ENCODE measurements at regions not wholly inside any gene's neighbourhood (a gene's known extent, or its start where the extent isn't known, plus 50 kb on each side); places are given as distances from the start of the nearest gene placed in this dataset.
"Not testable (repeated sequence)": the region's sequence is repeated elsewhere in the genome, so short reads cannot be mapped to it uniquely, and the experiment has no call there.

DNA sequence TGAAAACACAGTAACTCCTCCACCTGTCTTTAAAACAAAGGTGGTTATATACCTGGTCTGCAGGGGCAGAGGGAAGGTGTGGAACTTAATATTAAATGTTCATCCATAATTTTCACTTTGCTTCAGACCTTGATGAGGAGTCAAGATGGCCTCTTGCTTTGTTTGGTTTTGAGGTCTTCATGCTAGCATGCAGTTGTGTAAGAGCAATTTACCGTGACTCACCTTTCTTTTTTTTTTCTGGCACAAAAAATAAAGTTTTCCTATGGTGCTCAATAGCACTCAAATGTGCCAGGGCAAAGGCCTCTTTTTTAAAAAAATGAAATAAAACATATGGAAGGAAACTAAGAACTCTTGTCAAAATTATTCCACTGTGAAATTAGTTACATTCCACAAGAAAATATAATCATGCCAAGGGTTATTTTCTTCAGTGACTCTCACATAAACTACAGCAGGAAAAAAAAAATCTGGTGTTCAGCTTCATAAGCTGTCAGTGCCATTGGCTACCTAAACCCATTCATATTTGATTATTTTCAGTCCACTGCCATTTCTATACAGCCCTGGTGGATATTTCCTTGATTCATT lies 128.2 kb downstream of the SLC7A11 start:
- no peak for DNase-seq (ENCODE audit: low read depth, low spot score)

DNA sequence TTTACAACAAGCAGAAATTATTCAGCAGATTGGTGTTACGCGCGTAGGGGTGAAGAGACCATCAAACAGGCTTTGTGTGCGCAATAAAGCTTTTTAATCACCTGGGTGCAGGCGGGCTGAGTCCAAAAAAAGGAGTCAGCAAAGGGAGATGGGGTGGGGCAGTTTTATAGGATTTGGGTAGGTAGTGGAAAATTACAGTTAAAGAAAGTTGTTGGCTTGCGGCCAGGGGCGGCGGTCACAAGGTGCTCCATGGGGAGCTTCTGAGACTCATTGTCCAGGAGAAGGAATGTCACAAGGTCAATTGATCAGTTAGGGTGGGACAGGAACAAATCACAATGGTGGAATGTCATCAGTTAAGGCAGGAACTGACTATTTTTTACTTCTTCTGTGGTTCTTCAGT lies 129.3 kb downstream of the SLC7A11 start:
- not testable (repeated sequence) for DNase-seq (ENCODE audit: low read depth, low spot score)

DNA sequence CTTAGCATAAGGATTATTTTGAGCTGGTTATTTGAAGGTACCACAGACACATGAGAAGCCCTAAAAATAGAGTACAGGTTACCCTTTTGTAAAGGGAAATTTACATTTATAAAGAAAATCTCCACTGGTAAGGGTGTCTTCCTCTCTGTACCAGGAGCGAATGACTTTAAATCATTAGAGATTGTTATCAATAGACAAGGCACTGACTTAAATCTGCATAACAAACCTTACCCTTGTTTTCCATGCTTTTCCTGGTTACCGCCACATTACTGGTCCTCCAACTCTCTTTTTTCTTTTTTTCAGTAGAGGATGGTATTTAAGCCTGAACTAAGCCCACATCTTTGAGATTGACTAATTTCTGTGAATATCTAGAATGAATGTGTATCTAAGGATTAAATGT lies 129.8 kb downstream of the SLC7A11 start:
- DNase-seq (ENCODE audit: low read depth, low spot score) = no peak

DNA sequence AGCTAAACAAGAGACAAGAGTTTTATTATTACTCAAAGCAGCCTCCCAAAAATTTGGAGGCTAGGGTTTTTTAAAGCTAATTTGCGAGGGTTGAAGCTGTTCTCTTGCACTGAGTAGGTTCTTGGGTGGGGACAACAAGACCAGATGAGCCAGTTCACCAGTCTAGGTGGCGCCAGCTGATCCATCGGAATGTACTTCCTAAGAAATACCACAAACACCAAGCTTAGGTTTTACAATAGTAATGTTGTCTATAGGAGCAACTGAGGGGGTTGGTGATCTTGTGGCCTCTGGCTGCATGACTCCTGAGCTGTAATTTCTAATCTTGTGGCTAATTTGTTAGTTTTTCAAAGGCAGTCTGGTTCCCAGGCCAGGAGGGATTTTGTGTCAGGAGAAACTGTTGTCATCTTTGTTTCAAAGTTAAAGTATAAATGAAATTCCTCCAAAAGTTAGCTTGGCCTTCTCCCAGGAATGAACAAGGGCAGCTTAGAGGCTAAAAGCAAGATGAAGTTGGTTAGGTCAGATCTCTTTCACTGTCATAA lies 130.6 kb downstream of the SLC7A11 start:
- peak; percentile 44 for DNase-seq (ENCODE audit: low read depth, low spot score)

DNA sequence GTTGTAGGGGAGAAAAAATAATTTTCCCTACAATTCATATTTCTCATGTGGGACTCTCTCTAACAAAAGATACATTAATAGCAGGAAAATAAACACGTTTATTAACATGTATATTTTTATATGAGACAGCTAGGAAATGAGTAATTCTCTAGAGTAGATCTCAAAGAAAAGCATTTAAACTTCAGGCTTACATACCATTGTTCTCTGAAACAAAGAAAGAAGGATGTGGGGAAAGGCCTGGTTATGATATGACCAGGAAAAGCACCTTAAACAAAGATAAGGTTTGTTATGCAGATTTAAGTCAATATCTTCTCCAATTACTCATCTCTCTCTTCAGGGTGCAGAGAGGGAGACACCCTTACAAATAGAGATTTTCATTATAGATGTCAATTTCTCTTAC lies 131.3 kb downstream of the SLC7A11 start:
- peak; percentile 67 for DNase-seq (ENCODE audit: low read depth, low spot score)

DNA sequence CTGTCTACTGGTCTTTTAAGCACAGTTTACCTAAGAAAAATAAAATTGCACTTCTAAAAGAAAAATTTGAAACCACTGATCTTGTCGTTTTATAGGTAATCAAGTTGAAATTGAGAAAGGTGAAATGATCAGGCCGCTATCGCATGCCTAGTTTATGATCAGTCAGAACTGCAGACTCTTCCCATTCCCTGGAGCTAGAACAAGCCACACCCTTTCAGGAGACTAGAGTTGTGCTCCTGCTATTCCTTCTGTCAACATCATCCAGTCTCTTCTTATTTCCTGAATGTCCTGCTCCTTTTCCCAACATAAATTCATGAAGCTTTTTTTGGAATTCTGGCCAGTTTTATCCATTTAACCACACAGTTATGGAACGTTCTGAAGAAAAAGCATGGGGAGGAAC lies 135.1 kb downstream of the SLC7A11 start:
- DNase-seq (ENCODE audit: low read depth, low spot score) = no peak

DNA sequence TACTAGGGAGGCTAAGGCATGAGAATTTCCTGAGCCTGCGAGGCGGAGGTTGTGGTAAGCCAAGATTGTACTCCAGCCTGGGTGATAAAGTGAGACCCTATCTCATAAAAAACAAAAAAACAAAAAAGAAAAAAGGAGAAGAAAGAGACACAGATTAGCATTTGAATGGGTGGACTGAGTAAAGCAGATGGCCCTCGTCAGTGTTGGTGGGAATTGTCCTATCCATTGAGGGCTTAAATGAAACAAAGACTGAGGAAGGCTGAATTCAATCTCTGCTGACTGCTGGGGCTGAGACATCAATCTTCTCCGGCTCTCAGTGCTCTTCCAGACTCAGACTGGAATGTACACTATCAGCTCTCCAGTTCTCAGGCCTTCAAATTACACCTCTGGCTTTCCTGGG lies 136.8 kb downstream of the SLC7A11 start:
- no peak for DNase-seq (ENCODE audit: low read depth, low spot score)

DNA sequence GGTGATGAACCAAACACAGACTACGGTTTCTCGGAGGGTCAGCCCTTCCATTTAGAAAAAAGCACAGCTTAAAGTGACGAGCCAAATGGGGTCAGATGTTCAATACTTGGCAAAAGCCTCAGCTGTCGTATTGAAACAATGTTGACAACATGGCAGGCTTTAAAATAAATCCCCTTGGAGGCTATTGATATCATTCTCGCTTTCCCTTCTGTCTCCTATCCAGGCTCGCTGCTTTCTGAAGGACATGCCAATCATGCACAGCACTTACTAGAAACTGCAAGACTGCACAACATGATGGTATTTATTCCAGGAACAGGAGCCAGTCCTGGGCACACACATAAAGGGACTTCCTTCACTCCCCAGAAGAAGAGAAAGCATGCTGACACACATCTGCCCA lies 137.9 kb downstream of the SLC7A11 start:
- no peak for DNase-seq (ENCODE audit: low read depth, low spot score)

DNA sequence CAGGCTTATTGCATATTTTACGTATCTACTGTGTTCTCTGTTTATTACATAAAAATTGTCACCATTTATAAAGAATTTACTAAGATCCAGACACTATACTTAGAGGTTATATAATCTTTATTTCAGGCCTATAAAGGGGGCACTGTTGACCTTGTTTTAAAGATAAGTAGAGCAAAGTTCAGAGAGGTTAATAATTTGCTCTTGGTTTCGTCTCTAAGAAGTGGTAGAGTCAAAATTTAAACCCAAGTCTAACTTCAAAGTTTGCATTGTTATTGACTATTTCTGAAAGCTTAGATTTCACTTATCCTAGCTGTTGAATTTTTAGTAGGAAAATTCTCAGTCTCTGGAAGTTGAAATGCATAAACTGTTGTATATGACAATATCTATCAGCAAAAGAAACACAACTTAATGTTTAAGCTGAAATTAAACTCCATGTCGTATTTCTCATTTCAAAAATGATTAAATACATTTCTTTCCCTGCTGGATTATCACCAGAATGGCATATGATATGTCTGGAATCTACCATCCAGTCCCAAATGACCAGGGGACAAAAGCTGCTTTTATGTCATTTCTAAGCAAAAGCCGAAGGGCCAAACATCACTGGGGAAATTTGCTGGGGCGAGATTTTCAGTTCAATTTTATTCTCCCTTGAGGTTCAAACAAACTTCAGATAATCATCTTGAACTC lies 138.4 kb downstream of the SLC7A11 start:
- no peak for DNase-seq (ENCODE audit: low read depth, low spot score)

DNA sequence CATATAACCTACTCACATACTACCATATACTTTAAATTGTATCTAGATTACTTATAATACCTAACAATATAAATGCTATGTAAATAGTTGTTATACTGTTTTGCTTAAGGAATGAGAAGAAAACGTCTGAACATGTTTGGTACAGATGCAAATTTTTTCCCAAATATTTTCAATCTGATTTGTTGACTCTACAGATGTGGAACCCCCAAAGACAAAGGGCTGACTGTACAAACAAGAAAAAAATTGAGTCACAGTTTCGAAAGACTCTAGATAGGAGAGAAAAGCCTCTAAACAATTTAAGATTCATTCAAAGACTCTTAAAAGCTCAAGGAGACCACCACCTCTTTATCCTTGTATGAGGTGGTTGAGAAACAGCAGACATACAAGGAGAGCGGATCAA lies 142.8 kb downstream of the SLC7A11 start:
- no peak for DNase-seq (ENCODE audit: low read depth, low spot score)

DNA sequence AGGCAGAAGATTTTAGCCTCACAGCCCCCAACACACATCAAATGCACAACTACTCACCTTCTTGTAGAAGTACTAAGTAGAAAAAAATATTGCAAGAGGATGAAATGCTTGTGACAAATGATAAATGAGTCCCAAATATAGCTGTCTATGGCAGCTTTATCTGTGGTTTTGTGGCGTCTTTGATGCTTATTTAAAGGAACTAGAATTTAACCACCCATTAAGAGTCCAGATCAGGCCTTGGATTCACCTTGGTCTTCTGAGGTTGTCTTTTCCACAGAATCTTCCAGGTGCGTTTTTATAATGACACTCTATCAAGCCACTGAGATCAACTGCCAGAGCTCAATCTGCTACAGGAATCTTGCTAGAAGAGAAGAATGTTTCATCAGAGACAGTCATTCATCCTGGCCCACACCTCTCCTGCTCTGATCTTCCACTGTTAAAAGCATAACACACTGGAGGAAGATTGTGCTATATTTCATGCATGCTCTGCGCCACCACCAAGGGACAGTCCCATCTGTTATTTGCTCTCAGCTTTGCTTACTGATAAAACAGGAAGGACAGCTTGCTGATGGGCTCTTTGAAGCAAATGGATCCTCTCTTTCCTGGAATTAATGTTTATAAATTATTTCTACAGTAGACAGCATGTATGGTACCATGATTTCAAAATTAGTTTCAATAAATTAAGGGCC lies 144.1 kb downstream of the SLC7A11 start:
- DNase-seq (ENCODE audit: low read depth, low spot score) = no peak

DNA sequence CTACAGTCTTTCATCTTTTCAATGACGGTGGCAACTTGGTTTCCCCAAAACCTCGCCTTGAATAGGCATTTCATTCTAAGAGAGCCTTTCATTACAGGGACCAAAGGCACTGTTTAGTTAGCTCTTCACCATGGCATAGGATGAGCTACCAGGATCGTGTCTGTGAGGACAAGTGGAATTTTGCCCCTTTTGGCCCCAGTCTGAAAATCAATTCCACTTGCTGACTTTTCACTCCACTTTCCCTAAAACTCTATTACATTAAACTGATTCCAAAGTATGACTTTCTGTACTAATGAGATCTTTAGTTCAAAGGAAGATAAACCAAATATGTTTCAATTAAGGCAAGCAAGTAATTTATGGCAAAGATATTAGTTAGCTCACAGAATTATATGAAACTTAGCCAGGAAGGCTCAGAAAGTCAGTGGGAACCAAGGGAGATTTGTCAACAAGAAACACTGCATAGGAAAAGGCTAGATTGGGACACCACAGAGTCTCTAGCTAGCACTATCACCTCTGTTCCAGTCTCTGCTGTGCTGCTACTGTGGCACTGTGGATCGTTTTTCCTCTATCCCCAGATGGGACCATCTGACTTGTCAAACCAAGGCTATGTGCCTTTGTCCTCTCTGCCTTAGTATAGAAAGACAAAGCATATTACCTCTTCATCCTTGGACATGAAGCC lies 145.6 kb downstream of the SLC7A11 start:
- no peak for DNase-seq (ENCODE audit: low read depth, low spot score)

DNA sequence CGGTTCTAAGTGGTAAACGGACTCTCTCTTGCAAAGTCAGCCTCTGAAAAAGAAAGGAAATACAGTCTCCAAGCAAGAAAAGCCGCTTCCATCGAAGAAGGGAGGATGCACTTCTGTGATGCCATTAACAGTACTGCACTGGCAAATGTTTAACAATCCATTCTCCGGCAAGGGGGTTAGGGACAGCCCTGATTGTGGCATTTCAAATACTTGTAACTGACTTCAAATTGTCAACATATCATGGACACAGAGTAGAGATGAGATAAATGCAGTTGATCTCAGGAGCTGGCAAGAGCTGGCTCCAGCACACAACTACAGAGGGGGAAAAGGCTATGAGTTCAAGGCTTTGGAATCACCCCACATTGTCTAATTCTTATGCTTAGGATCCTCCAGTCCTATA lies 146.8 kb downstream of the SLC7A11 start:
- no peak for DNase-seq (ENCODE audit: low read depth, low spot score)

DNA sequence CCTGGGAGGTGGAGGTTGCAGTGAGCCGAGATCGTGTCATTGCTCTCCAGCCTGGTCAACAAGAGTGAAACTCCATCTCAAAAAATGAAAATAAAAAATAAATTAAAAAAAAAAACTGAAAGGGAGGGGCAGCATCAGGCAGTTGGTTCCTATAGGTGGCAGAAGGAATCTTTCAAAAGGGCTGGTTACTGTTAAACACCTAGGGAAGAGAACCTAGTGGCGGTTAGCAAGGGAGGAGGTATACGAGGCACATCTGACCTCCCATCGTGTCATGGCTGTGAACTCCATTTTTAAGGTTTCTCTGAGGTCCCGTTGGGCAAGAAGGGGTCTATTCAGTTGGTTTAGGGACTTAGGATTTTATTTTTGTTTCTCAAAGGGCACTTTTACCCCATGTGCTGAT lies 150.1 kb downstream of the SLC7A11 start:
- DNase-seq (ENCODE audit: low read depth, low spot score) = no peak

DNA sequence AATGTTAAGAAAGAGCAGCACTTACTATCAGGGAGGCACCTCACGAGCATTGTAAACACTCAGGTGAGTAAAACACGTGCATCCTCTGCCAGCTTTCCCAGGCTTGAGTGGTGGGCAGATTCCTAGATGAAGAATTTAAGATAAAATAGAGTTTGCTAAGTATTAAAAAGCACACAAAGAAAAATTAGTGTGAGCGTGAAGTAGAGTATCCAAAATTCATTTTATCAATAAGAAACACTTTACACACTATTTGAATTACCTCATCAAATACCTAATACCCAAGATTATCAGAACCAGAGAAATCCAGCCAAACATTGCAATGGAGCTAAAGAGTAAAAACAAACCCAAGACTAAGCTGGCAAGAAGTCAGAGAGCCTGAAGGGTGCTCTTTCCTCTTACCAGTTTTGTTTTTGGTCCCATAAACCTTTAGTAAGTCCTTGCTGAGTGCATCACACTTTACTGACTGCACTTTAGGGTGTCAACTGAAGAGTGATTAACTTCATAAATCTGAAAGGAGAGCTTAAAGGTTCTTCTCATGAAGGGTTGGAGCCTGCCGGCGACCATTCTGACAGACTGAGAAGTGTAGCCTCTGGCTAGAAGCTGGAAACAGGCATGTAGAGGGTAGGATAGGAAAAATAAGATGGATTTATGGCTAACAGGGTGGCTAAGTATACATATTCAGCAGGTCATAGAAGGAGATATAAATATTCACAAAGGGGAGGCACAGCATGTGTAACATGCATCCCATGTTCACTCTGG lies 151.1 kb downstream of the SLC7A11 start:
- DNase-seq (ENCODE audit: low read depth, low spot score) = no peak

DNA sequence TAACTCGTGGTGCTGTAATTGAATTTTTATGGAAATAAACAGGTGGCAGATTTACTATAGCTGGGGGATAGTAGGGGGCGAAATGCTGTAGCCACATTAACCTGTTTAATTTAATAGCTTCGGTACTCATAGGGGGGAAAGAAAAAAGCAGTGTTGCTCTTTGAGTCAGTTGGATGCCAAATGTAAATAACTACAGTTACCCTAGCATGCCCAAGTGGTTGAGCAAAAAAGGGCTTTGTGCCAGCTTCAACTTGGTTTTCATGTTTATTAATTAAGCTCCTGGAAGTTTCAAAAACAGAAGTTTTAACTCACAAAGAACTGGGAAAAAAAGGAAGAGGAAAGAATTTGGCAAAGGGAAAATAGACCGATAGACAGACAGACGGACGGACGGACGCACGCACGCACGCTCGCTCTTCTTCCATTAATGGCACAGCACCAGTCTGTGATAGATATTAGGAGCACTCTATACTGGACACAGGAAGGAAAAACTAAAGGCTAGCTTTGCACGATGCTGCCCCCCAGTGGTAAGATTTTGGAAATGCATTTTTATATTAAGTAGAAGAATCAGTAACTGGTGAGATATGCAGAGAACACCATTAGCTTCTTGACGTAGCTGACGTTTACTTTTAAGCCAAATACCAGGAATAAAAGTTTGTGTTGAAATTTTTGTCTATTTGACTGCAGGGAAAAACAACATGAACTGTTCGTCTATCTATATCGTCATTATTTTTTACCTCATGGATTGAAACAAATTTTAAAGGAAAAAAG lies 151.8 kb downstream of the SLC7A11 start:
- peak; percentile 44 for DNase-seq (ENCODE audit: low read depth, low spot score)

DNA sequence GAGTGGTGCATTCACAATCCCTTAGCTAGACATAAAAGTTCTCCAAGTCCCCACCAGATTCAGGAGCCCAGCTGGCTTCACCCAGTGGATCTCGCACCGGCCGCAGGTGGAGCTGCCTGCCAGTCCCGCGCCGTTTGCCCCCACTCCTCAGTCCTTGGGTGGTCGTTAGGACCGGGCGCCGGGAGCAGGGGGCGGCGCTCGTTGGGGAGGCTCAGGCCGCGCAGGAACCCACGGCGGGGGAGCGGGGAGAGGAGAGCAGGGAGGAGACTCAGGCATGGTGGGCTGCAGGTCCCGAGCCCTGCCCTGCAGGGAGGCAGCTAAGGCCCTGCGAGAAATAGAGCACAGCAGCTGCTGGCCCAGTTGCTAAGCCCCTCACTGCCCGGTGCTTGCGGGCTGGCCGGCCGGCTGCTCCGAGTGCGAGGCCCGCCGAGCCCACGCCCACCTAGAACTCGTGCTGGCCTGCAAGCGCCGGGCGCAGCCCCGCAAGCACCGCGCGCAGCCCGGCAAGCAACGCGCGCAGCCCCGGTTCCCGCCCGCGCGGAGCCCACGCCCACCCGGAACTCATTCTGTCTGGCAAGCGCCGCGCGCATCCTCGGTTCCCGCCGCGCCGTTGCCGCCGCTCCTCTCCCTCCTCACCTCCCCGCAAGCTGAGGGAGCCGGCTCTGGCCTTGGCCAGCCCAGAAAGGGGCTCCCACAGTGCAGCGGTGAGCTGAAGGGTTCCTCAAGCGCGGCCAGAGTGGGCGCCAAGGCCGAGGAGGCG lies 153.5 kb downstream of the SLC7A11 start:
- no peak for DNase-seq (ENCODE audit: low read depth, low spot score)

DNA sequence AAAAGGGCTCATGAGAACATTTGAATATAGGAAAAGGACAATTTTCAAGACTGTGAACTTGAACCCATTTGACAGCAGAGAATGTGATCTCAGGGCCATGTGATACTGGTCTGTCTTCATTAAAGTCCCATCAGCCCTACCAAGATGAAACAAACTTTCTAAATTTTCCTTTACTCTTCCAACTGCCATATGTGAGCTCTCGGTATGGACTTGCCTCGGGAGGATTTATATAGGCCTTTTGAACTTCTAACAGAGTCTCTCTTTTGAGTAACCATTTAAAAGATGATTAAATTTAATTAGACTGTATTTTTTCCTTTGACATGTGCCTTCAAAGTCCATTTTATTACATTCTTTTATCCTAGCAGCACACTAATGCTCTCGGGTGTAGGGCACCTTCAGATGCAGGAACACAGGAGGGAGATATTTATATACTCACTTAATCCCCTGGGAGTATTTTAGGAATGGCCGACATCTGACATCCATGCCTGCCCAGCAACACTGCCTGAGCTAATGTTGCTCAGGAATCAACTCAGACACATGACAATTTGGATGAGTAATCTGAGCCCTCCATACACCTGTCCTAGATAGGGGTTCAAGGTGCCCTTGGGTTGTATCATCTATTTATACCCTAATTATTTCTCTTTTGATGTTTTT lies 155.0 kb downstream of the SLC7A11 start:
- DNase-seq (ENCODE audit: low read depth, low spot score) = no peak

DNA sequence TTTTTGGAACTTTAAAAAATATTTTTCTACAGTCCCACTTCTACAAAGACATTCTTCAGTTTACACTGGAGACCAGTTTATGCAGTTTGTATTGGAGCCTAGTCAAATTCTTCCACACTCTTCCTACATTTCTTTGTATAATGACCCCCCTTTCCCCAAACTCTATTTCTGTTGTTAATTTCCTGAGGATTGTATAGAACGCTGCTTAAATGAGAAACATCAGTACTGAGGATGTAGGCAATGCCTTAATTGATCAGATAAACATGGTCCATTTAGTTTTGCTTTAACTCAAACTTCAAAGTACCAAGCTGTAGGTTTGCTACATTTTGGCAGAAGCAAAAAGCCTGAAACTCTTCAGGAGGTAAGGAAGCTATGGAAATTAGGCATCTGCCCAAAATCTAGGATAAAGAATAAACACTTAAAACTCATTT lies 155.5 kb downstream of the SLC7A11 start:
- DNase-seq (ENCODE audit: low read depth, low spot score) = no peak
